Inferior parietal cortex (tissue), 1 donor: ENCODE measurements at regions not wholly inside any gene's neighbourhood (a gene's known extent, or its start where the extent isn't known, plus 50 kb on each side); places are given as distances from the start of the nearest gene placed in this dataset.

ENCODE experiments used
- DNase-seq: peaks from one replicate; pipeline ENCODE4 v3.0.0-alpha.2; 2016; ENCODE audit errors: extremely low spot score

GRCh38 chr3:76969471-76969870 is 70.4 kb upstream of the ROBO2 start:
- no peak for DNase-seq

GRCh38 chr3:76969996-76970615 is 69.8 kb upstream of the ROBO2 start:
- DNase-seq, result no peak

GRCh38 chr3:76972624-76973296 is 67.1 kb upstream of the ROBO2 start:
- no peak for DNase-seq

GRCh38 chr3:76976996-76977395 is 62.9 kb upstream of the ROBO2 start:
- DNase-seq, result no peak

- DNase-seq, result no peak
Observed at GRCh38 chr3:76985645-76986044, 54.3 kb upstream of the ROBO2 start.

- DNase-seq, result no peak
Observed at GRCh38 chr3:76986876-76987474, 52.9 kb upstream of the ROBO2 start.
